ENCODE measurements at regions not wholly inside any gene's neighbourhood (a gene's known extent, or its start where the extent isn't known, plus 50 kb on each side); places are given as distances from the start of the nearest gene placed in this dataset.
"Not testable (repeated sequence)": the region's sequence is repeated elsewhere in the genome, so short reads cannot be mapped to it uniquely, and the experiment has no call there.

- not testable (repeated sequence) for TF ChIP-seq CHD2 (IDR thresholded peaks at IDR 0.05; ENCODE audit: low read length, partially characterized antibody); GABPA (IDR thresholded peaks at IDR 0.05; ENCODE audit: low read depth); TAF1 (IDR thresholded peaks at IDR 0.05; ENCODE audit: borderline replicate concordance, low read depth, low read length)
These were observed 103.3 kb downstream of the THSD1 start for GRCh38 chr13:52302688-52303087.
